H9 (cell line): ENCODE measurements at regions not wholly inside any gene's neighbourhood (a gene's known extent, or its start where the extent isn't known, plus 50 kb on each side); places are given as distances from the start of the nearest gene placed in this dataset.

ENCODE experiments used
- DNase-seq: peaks from one replicate; pipeline ENCODE4 v3.0.0-alpha.2; 2017
- H2AFZ ChIP-seq: one replicate; pipeline ENCODE4 v1.6.1; 2013; ENCODE audit warnings: mild to moderate bottlenecking, low read length, control low read depth, moderate library complexity
- H2AK5ac ChIP-seq: 2 replicates; pipeline ENCODE4 v1.6.1; 2013; ENCODE audit warnings: low read length, control low read depth, mixed read lengths; ENCODE audit not compliant: insufficient read length
- H2BK120ac ChIP-seq: one replicate; pipeline ENCODE4 v1.6.1; 2013; ENCODE audit warnings: low read depth, mild to moderate bottlenecking, low read length, control low read depth, inconsistent platforms; ENCODE audit not compliant: poor library complexity, severe bottlenecking
- H2BK12ac ChIP-seq: 2 replicates; pipeline ENCODE4 v1.6.1; 2013; ENCODE audit warnings: low read length, control low read depth, mixed read lengths, low read depth; ENCODE audit not compliant: insufficient read length
- H2BK15ac ChIP-seq: 2 replicates; pipeline ENCODE4 v1.6.1; 2013; ENCODE audit warnings: low read depth, low read length, control low read depth
- H2BK20ac ChIP-seq: one replicate; pipeline ENCODE4 v1.6.1; 2013; ENCODE audit warnings: low read depth, mild to moderate bottlenecking, low read length, control low read depth, inconsistent platforms; ENCODE audit not compliant: poor library complexity, severe bottlenecking
- H2BK5ac ChIP-seq: 2 replicates; pipeline ENCODE4 v1.6.1; 2013; ENCODE audit warnings: low read length, control low read depth, mixed read lengths; ENCODE audit not compliant: insufficient read length
- H3K14ac ChIP-seq: 2 replicates; pipeline ENCODE4 v1.6.1; 2013; ENCODE audit warnings: low read length, control low read depth; ENCODE audit not compliant: insufficient read depth
- H3K18ac ChIP-seq: 2 replicates; pipeline ENCODE4 v1.6.1; 2013; ENCODE audit warnings: low read depth, mild to moderate bottlenecking, mixed read lengths, low read length, control low read depth; ENCODE audit not compliant: insufficient read length
- H3K23ac ChIP-seq: 2 replicates; pipeline ENCODE4 v1.6.1; 2013; ENCODE audit warnings: low read length, control low read depth, mixed read lengths, low read depth; ENCODE audit not compliant: insufficient read length
- H3K23me2 ChIP-seq: 2 replicates; pipeline ENCODE4 v1.6.1; 2013; ENCODE audit warnings: low read depth, mild to moderate bottlenecking, mixed read lengths, low read length, control low read depth; ENCODE audit not compliant: insufficient read length, poor library complexity, severe bottlenecking
- H3K27ac ChIP-seq: 2 replicates; pipeline ENCODE4 v1.5.1; 2013; ENCODE audit warnings: low read length, control low read depth, mixed read lengths, low read depth; ENCODE audit not compliant: insufficient read length
- H3K27me3 ChIP-seq: 2 replicates; pipeline ENCODE4 v1.6.1; 2013; ENCODE audit warnings: low read length, control low read depth, inconsistent platforms; ENCODE audit not compliant: insufficient read depth
- H3K4ac ChIP-seq: 2 replicates; pipeline ENCODE4 v1.6.1; 2013; ENCODE audit warnings: low read depth, mild to moderate bottlenecking, control low read depth, inconsistent platforms, low read length, moderate library complexity
- H3K4me1 ChIP-seq: 2 replicates; pipeline ENCODE4 v1.6.1; 2013; ENCODE audit warnings: low read length, control low read depth, inconsistent platforms; ENCODE audit not compliant: insufficient read depth
- H3K4me2 ChIP-seq: 2 replicates; pipeline ENCODE4 v1.6.1; 2013; ENCODE audit warnings: low read length, control low read depth, mixed read lengths; ENCODE audit not compliant: insufficient read length, insufficient read depth
- H3K56ac ChIP-seq: 2 replicates; pipeline ENCODE4 v1.6.1; 2013; ENCODE audit warnings: low read depth, mild to moderate bottlenecking, mixed read lengths, low read length, control low read depth; ENCODE audit not compliant: insufficient read length
- H3K79me1 ChIP-seq: 2 replicates; pipeline ENCODE4 v1.6.1; 2013; ENCODE audit warnings: low read depth, mild to moderate bottlenecking, moderate library complexity, low read length, control low read depth, inconsistent platforms; ENCODE audit not compliant: insufficient read depth, poor library complexity, severe bottlenecking
- H3K79me2 ChIP-seq: 2 replicates; pipeline ENCODE4 v1.6.1; 2013; ENCODE audit warnings: low read length, control low read depth, inconsistent platforms; ENCODE audit not compliant: insufficient read depth
- H3K9ac ChIP-seq: 2 replicates; pipeline ENCODE4 v1.6.1; 2013; ENCODE audit warnings: low read length, control low read depth, mixed read lengths; ENCODE audit not compliant: insufficient read length; ENCODE audit errors: extremely low read depth
- H3K9me3 ChIP-seq: one replicate; pipeline ENCODE4 v1.6.1; 2013; ENCODE audit warnings: low read depth, low read length, inconsistent platforms; ENCODE audit not compliant: control insufficient read depth
- H3T11ph ChIP-seq: one replicate; pipeline ENCODE4 v1.6.1; 2013; ENCODE audit warnings: mild to moderate bottlenecking, low read length, control low read depth, inconsistent platforms
- H4K20me1 ChIP-seq: one replicate; pipeline ENCODE4 v1.6.1; 2013; ENCODE audit not compliant: control insufficient read depth, insufficient read length, insufficient read depth
- H4K5ac ChIP-seq: 2 replicates; pipeline ENCODE4 v1.6.1; 2013; ENCODE audit warnings: low read depth, mild to moderate bottlenecking, mixed read lengths, low read length, control low read depth; ENCODE audit not compliant: insufficient read length
- H4K8ac ChIP-seq: replicated peaks from 2 replicates; pipeline ENCODE4 v1.6.1; 2013; ENCODE audit warnings: low read length, control low read depth, mixed read lengths, low read depth; ENCODE audit not compliant: insufficient read length
- H4K91ac ChIP-seq: 2 replicates; pipeline ENCODE4 v1.6.1; 2013; ENCODE audit warnings: low read depth, mild to moderate bottlenecking, moderate library complexity, mixed read lengths, low read length, control low read depth; ENCODE audit not compliant: insufficient read length
- H3K27ac Mint-ChIP-seq, 3 experiments: 2 replicates in 2 of 3; 3 replicates in 1 of 3; pipeline ENCODE4 v1.8.0; 2020 to 2021; ENCODE audit warnings: mixed read lengths in 3 of 3, mild to moderate bottlenecking in 1 of 3, moderate library complexity in 1 of 3
- H3K27me3 Mint-ChIP-seq: 2 replicates; pipeline ENCODE4 v1.8.0; 2021; ENCODE audit warnings: low read depth, mild to moderate bottlenecking, moderate library complexity, mixed read lengths
- H3K36me3 Mint-ChIP-seq, 3 experiments: 2 replicates in 2 of 3; 3 replicates in 1 of 3; pipeline ENCODE4 v1.8.0; 2020 to 2021; ENCODE audit warnings: low read depth in 3 of 3, mixed read lengths in 3 of 3; ENCODE audit not compliant: insufficient read depth in 1 of 3
- H3K4me1 Mint-ChIP-seq, 2 experiments: 2 replicates each; pipeline ENCODE4 v1.8.0; 2020; ENCODE audit warnings: mixed read lengths in 2 of 2
- H3K4me3 Mint-ChIP-seq, 2 experiments: 2 replicates in 1 of 2; 3 replicates in 1 of 2; pipeline ENCODE4 v1.8.0; 2020 to 2021; ENCODE audit warnings: mild to moderate bottlenecking in 2 of 2, mixed read lengths in 2 of 2, moderate library complexity in 1 of 2
- H3K9me3 Mint-ChIP-seq, 2 experiments: 2 replicates in 1 of 2; 3 replicates in 1 of 2; pipeline ENCODE4 v1.8.0; 2020; ENCODE audit warnings: mild to moderate bottlenecking in 2 of 2, mixed read lengths in 2 of 2, moderate library complexity in 1 of 2
- WGBS: extraction: QIAGEN DNeasy Blood & Tissue Kit; methylation state at CpG from one replicate; pipeline ENCODE4 v1.1.7; 2013; ENCODE audit warnings: missing lambda C conversion rate, low lambda C conversion rate, mixed read lengths; ENCODE audit not compliant: insufficient read length; ENCODE audit errors: extremely low coverage; 5-methylcytosine and 5-hydroxymethylcytosine counted together
- TF ChIP-seq, protein P1 (sequence below): fragments of 200-600 bp; sonication (generic); conservative IDR thresholded peaks from 3 replicates; pipeline ENCODE4 v1.8.0; 2021; ENCODE audit warnings: antibody characterized with exemption, mild to moderate bottlenecking

GRCh38 chr9:88235615-88236014 lies 97.3 kb upstream of the SPATA31C2 start:
- H3K27ac Mint-ChIP-seq = no peak overlapping the region
- no CpG with 5 or more reads among the region's 2 CpGs for WGBS
- DNase-seq = no peak

More at GRCh38 chr9:88235615-88236014, 97.3 kb upstream of the SPATA31C2 start:
- no peak overlapping the region for H2BK15ac ChIP-seq
- no peak overlapping the region for H3K14ac ChIP-seq
- H2AFZ ChIP-seq = no peak overlapping the region
- H3K27ac ChIP-seq = no peak overlapping the region
- no peaks in the 10 kb centered on the region for H3K79me2 ChIP-seq
- no peak overlapping the region for H3K4me3 Mint-ChIP-seq
- H3K56ac ChIP-seq = no peak overlapping the region
- H2BK20ac ChIP-seq = no peak overlapping the region
- no peak overlapping the region for H4K91ac ChIP-seq
- H2AK5ac ChIP-seq = no peak overlapping the region
- no peak overlapping the region for H2BK12ac ChIP-seq
- no peak overlapping the region for H3K4ac ChIP-seq
- no peak overlapping the region for H3K18ac ChIP-seq
- no peaks in the 10 kb centered on the region for H3K23me2 ChIP-seq
- no peak overlapping the region for H2BK120ac ChIP-seq
- no peak overlapping the region for H4K8ac ChIP-seq
- H3K4me2 ChIP-seq = no peak overlapping the region
- H3K23ac ChIP-seq = no peak overlapping the region
- H4K20me1 ChIP-seq = no peaks in the 10 kb centered on the region
- H3K27me3 Mint-ChIP-seq = peaks cover 2% of the 10 kb centered on the region
- no peak overlapping the region for H4K5ac ChIP-seq
- H3K36me3 Mint-ChIP-seq = peaks cover 0 to 5% (median 0%) of the 10 kb centered on the region in 3 experiments; a peak in 1 of 7 replicates
- no peak overlapping the region for H3K9ac ChIP-seq
- H3T11ph ChIP-seq = no peak overlapping the region
- H3K9me3 Mint-ChIP-seq = peaks cover 0 to under 1% of the 10 kb centered on the region in 2 experiments; a peak in 2 of 5 replicates
- no peaks in the 10 kb centered on the region for H3K4me1 ChIP-seq
- no peaks in the 10 kb centered on the region for H3K79me1 ChIP-seq
- TF ChIP-seq, protein P1, sequence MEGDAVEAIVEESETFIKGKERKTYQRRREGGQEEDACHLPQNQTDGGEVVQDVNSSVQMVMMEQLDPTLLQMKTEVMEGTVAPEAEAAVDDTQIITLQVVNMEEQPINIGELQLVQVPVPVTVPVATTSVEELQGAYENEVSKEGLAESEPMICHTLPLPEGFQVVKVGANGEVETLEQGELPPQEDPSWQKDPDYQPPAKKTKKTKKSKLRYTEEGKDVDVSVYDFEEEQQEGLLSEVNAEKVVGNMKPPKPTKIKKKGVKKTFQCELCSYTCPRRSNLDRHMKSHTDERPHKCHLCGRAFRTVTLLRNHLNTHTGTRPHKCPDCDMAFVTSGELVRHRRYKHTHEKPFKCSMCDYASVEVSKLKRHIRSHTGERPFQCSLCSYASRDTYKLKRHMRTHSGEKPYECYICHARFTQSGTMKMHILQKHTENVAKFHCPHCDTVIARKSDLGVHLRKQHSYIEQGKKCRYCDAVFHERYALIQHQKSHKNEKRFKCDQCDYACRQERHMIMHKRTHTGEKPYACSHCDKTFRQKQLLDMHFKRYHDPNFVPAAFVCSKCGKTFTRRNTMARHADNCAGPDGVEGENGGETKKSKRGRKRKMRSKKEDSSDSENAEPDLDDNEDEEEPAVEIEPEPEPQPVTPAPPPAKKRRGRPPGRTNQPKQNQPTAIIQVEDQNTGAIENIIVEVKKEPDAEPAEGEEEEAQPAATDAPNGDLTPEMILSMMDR = no peak
- H3K27me3 ChIP-seq = no peaks in the 10 kb centered on the region
- peaks cover 2 to 9% of the 10 kb centered on the region in 2 experiments; a peak in 2 of 4 replicates for H3K4me1 Mint-ChIP-seq
- no peaks in the 10 kb centered on the region for H3K9me3 ChIP-seq
- no peak overlapping the region for H2BK5ac ChIP-seq
